H9 (cell line): ENCODE measurements at regions not wholly inside any gene's neighbourhood (a gene's known extent, or its start where the extent isn't known, plus 50 kb on each side); places are given as distances from the start of the nearest gene placed in this dataset.

Source experiments
- DNase-seq: peaks from one replicate; pipeline ENCODE4 v3.0.0-alpha.2; 2017
- H2AFZ ChIP-seq: one replicate; pipeline ENCODE4 v1.6.1; 2013; ENCODE audit warnings: mild to moderate bottlenecking, low read length, control low read depth, moderate library complexity
- H2AK5ac ChIP-seq: 2 replicates; pipeline ENCODE4 v1.6.1; 2013; ENCODE audit warnings: low read length, control low read depth, mixed read lengths; ENCODE audit not compliant: insufficient read length
- H2BK120ac ChIP-seq: one replicate; pipeline ENCODE4 v1.6.1; 2013; ENCODE audit warnings: low read depth, mild to moderate bottlenecking, low read length, control low read depth, inconsistent platforms; ENCODE audit not compliant: poor library complexity, severe bottlenecking
- H2BK12ac ChIP-seq: 2 replicates; pipeline ENCODE4 v1.6.1; 2013; ENCODE audit warnings: low read length, control low read depth, mixed read lengths, low read depth; ENCODE audit not compliant: insufficient read length
- H2BK15ac ChIP-seq: 2 replicates; pipeline ENCODE4 v1.6.1; 2013; ENCODE audit warnings: low read depth, low read length, control low read depth
- H2BK20ac ChIP-seq: one replicate; pipeline ENCODE4 v1.6.1; 2013; ENCODE audit warnings: low read depth, mild to moderate bottlenecking, low read length, control low read depth, inconsistent platforms; ENCODE audit not compliant: poor library complexity, severe bottlenecking
- H2BK5ac ChIP-seq: 2 replicates; pipeline ENCODE4 v1.6.1; 2013; ENCODE audit warnings: low read length, control low read depth, mixed read lengths; ENCODE audit not compliant: insufficient read length
- H3K14ac ChIP-seq: 2 replicates; pipeline ENCODE4 v1.6.1; 2013; ENCODE audit warnings: low read length, control low read depth; ENCODE audit not compliant: insufficient read depth
- H3K18ac ChIP-seq: 2 replicates; pipeline ENCODE4 v1.6.1; 2013; ENCODE audit warnings: low read depth, mild to moderate bottlenecking, mixed read lengths, low read length, control low read depth; ENCODE audit not compliant: insufficient read length
- H3K23ac ChIP-seq: 2 replicates; pipeline ENCODE4 v1.6.1; 2013; ENCODE audit warnings: low read length, control low read depth, mixed read lengths, low read depth; ENCODE audit not compliant: insufficient read length
- H3K23me2 ChIP-seq: 2 replicates; pipeline ENCODE4 v1.6.1; 2013; ENCODE audit warnings: low read depth, mild to moderate bottlenecking, mixed read lengths, low read length, control low read depth; ENCODE audit not compliant: insufficient read length, poor library complexity, severe bottlenecking
- H3K27ac ChIP-seq: 2 replicates; pipeline ENCODE4 v1.5.1; 2013; ENCODE audit warnings: low read length, control low read depth, mixed read lengths, low read depth; ENCODE audit not compliant: insufficient read length
- H3K27me3 ChIP-seq: 2 replicates; pipeline ENCODE4 v1.6.1; 2013; ENCODE audit warnings: low read length, control low read depth, inconsistent platforms; ENCODE audit not compliant: insufficient read depth
- H3K4ac ChIP-seq: 2 replicates; pipeline ENCODE4 v1.6.1; 2013; ENCODE audit warnings: low read depth, mild to moderate bottlenecking, control low read depth, inconsistent platforms, low read length, moderate library complexity
- H3K4me1 ChIP-seq: 2 replicates; pipeline ENCODE4 v1.6.1; 2013; ENCODE audit warnings: low read length, control low read depth, inconsistent platforms; ENCODE audit not compliant: insufficient read depth
- H3K4me2 ChIP-seq: 2 replicates; pipeline ENCODE4 v1.6.1; 2013; ENCODE audit warnings: low read length, control low read depth, mixed read lengths; ENCODE audit not compliant: insufficient read length, insufficient read depth
- H3K56ac ChIP-seq: 2 replicates; pipeline ENCODE4 v1.6.1; 2013; ENCODE audit warnings: low read depth, mild to moderate bottlenecking, mixed read lengths, low read length, control low read depth; ENCODE audit not compliant: insufficient read length
- H3K79me1 ChIP-seq: 2 replicates; pipeline ENCODE4 v1.6.1; 2013; ENCODE audit warnings: low read depth, mild to moderate bottlenecking, moderate library complexity, low read length, control low read depth, inconsistent platforms; ENCODE audit not compliant: insufficient read depth, poor library complexity, severe bottlenecking
- H3K79me2 ChIP-seq: 2 replicates; pipeline ENCODE4 v1.6.1; 2013; ENCODE audit warnings: low read length, control low read depth, inconsistent platforms; ENCODE audit not compliant: insufficient read depth
- H3K9ac ChIP-seq: 2 replicates; pipeline ENCODE4 v1.6.1; 2013; ENCODE audit warnings: low read length, control low read depth, mixed read lengths; ENCODE audit not compliant: insufficient read length; ENCODE audit errors: extremely low read depth
- H3K9me3 ChIP-seq: one replicate; pipeline ENCODE4 v1.6.1; 2013; ENCODE audit warnings: low read depth, low read length, inconsistent platforms; ENCODE audit not compliant: control insufficient read depth
- H3T11ph ChIP-seq: one replicate; pipeline ENCODE4 v1.6.1; 2013; ENCODE audit warnings: mild to moderate bottlenecking, low read length, control low read depth, inconsistent platforms
- H4K20me1 ChIP-seq: one replicate; pipeline ENCODE4 v1.6.1; 2013; ENCODE audit not compliant: control insufficient read depth, insufficient read length, insufficient read depth
- H4K5ac ChIP-seq: 2 replicates; pipeline ENCODE4 v1.6.1; 2013; ENCODE audit warnings: low read depth, mild to moderate bottlenecking, mixed read lengths, low read length, control low read depth; ENCODE audit not compliant: insufficient read length
- H4K8ac ChIP-seq: replicated peaks from 2 replicates; pipeline ENCODE4 v1.6.1; 2013; ENCODE audit warnings: low read length, control low read depth, mixed read lengths, low read depth; ENCODE audit not compliant: insufficient read length
- H4K91ac ChIP-seq: 2 replicates; pipeline ENCODE4 v1.6.1; 2013; ENCODE audit warnings: low read depth, mild to moderate bottlenecking, moderate library complexity, mixed read lengths, low read length, control low read depth; ENCODE audit not compliant: insufficient read length
- H3K27ac Mint-ChIP-seq, 3 experiments: 2 replicates in 2 of 3; 3 replicates in 1 of 3; pipeline ENCODE4 v1.8.0; 2020 to 2021; ENCODE audit warnings: mixed read lengths in 3 of 3, mild to moderate bottlenecking in 1 of 3, moderate library complexity in 1 of 3
- H3K27me3 Mint-ChIP-seq: 2 replicates; pipeline ENCODE4 v1.8.0; 2021; ENCODE audit warnings: low read depth, mild to moderate bottlenecking, moderate library complexity, mixed read lengths
- H3K36me3 Mint-ChIP-seq, 3 experiments: 2 replicates in 2 of 3; 3 replicates in 1 of 3; pipeline ENCODE4 v1.8.0; 2020 to 2021; ENCODE audit warnings: low read depth in 3 of 3, mixed read lengths in 3 of 3; ENCODE audit not compliant: insufficient read depth in 1 of 3
- H3K4me1 Mint-ChIP-seq, 2 experiments: 2 replicates each; pipeline ENCODE4 v1.8.0; 2020; ENCODE audit warnings: mixed read lengths in 2 of 2
- H3K4me3 Mint-ChIP-seq, 2 experiments: 2 replicates in 1 of 2; 3 replicates in 1 of 2; pipeline ENCODE4 v1.8.0; 2020 to 2021; ENCODE audit warnings: mild to moderate bottlenecking in 2 of 2, mixed read lengths in 2 of 2, moderate library complexity in 1 of 2
- H3K9me3 Mint-ChIP-seq, 2 experiments: 2 replicates in 1 of 2; 3 replicates in 1 of 2; pipeline ENCODE4 v1.8.0; 2020; ENCODE audit warnings: mild to moderate bottlenecking in 2 of 2, mixed read lengths in 2 of 2, moderate library complexity in 1 of 2
- TF ChIP-seq, protein P1 (sequence below): fragments of 200-600 bp; sonication (generic); conservative IDR thresholded peaks from 3 replicates; pipeline ENCODE4 v1.8.0; 2021; ENCODE audit warnings: antibody characterized with exemption, mild to moderate bottlenecking

DNA sequence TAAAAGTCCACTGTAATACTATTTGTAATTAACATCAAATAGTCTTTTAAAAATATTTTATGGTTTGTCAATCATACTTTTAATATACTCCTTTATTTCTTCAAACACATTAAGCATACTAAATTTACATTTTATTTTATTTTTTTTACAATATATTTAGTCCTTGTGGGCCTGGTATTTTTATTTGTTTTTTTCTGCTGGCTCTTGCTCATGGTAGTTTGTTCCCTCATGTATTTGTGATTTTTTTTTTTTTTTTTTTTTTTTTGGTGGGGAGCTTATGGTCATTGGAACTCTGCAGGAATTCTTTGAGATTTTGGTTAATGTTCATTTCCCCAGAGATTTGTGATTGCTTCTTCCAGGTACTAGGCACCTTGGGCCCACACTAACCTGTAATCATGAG, 185.5 kb downstream of the PDGFRA start:
- Histone ChIP-seq H3K9ac (no peak overlapping the region), H4K20me1 (no peaks in the 10 kb centered on the region), H2BK120ac (no peak overlapping the region), H4K91ac (no peak overlapping the region), H4K5ac (no peak overlapping the region), H3K23ac (no peak overlapping the region), H2BK12ac (no peak overlapping the region), H3K4me2 (no peak overlapping the region), H4K8ac (no peak overlapping the region), H2BK5ac (no peak overlapping the region), H3K9me3 (no peaks in the 10 kb centered on the region), H2AK5ac (no peak overlapping the region), H3K4me1 (peaks cover 1% of the 10 kb centered on the region; the same call in 1 of the 2 replicates), H2AFZ (no peak overlapping the region), H3K14ac (no peak overlapping the region), H3K23me2 (no peaks in the 10 kb centered on the region), H3K27ac (no peak overlapping the region), H3T11ph (no peak overlapping the region), H3K4ac (no peak overlapping the region), H3K18ac (no peak overlapping the region), H2BK20ac (no peak overlapping the region), H3K79me2 (no peaks in the 10 kb centered on the region), H3K79me1 (no peaks in the 10 kb centered on the region), H2BK15ac (no peak overlapping the region), H3K56ac (no peak overlapping the region), H3K27me3 (no peaks in the 10 kb centered on the region)
- Mint-ChIP-seq H3K27ac (no peak overlapping the region), H3K4me3 (no peak overlapping the region), H3K36me3 (peaks cover 0 to 4% (median 1%) of the 10 kb centered on the region in 3 experiments; a peak in 2 of 7 replicates), H3K4me1 (peaks cover 6 to 14% of the 10 kb centered on the region in 2 experiments; a peak in 3 of 4 replicates), H3K9me3 (peaks cover 2 to 9% of the 10 kb centered on the region in 2 experiments; a peak in 4 of 5 replicates), H3K27me3 (no peaks in the 10 kb centered on the region)
- TF ChIP-seq, protein P1, sequence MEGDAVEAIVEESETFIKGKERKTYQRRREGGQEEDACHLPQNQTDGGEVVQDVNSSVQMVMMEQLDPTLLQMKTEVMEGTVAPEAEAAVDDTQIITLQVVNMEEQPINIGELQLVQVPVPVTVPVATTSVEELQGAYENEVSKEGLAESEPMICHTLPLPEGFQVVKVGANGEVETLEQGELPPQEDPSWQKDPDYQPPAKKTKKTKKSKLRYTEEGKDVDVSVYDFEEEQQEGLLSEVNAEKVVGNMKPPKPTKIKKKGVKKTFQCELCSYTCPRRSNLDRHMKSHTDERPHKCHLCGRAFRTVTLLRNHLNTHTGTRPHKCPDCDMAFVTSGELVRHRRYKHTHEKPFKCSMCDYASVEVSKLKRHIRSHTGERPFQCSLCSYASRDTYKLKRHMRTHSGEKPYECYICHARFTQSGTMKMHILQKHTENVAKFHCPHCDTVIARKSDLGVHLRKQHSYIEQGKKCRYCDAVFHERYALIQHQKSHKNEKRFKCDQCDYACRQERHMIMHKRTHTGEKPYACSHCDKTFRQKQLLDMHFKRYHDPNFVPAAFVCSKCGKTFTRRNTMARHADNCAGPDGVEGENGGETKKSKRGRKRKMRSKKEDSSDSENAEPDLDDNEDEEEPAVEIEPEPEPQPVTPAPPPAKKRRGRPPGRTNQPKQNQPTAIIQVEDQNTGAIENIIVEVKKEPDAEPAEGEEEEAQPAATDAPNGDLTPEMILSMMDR = no peak
- no peak for DNase-seq
